ENCODE measurements at regions not wholly inside any gene's neighbourhood (a gene's known extent, or its start where the extent isn't known, plus 50 kb on each side); places are given as distances from the start of the nearest gene placed in this dataset.
A peak's percentile ranks its signal among the peaks of the same experiment; 100 is the strongest.

GRCh38 chr3:103803787-103804186, 1369.0 kb downstream of the ZPLD1 start:
- H3K27me3 Mint-ChIP-seq (ENCODE audit: low read depth) = no peaks in the 10 kb centered on the region
- peaks cover 4% of the 10 kb centered on the region for H3K36me3 Mint-ChIP-seq (ENCODE audit: low read depth)
- peak overlapping the region in 1 of 3 experiments; percentile 40 for H3K27ac Mint-ChIP-seq
- no peaks in the 10 kb centered on the region for H3K4me1 Mint-ChIP-seq
- H3K9me3 Mint-ChIP-seq = peaks cover 17% of the 10 kb centered on the region
- no peak overlapping the region for H3K4me3 Mint-ChIP-seq
- TF ChIP-seq, protein P1, sequence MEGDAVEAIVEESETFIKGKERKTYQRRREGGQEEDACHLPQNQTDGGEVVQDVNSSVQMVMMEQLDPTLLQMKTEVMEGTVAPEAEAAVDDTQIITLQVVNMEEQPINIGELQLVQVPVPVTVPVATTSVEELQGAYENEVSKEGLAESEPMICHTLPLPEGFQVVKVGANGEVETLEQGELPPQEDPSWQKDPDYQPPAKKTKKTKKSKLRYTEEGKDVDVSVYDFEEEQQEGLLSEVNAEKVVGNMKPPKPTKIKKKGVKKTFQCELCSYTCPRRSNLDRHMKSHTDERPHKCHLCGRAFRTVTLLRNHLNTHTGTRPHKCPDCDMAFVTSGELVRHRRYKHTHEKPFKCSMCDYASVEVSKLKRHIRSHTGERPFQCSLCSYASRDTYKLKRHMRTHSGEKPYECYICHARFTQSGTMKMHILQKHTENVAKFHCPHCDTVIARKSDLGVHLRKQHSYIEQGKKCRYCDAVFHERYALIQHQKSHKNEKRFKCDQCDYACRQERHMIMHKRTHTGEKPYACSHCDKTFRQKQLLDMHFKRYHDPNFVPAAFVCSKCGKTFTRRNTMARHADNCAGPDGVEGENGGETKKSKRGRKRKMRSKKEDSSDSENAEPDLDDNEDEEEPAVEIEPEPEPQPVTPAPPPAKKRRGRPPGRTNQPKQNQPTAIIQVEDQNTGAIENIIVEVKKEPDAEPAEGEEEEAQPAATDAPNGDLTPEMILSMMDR (IDR thresholded peaks at IDR 0.05; ENCODE audit: unreplicated experiment in 3 of 3) = no peak

GRCh38 chr3:103810167-103810566, 1375.4 kb downstream of the ZPLD1 start:
- no peak overlapping the region for H3K27ac Mint-ChIP-seq
- peaks cover 4% of the 10 kb centered on the region for H3K4me1 Mint-ChIP-seq
- H3K9me3 Mint-ChIP-seq = peaks cover 27% of the 10 kb centered on the region
- peaks cover 4% of the 10 kb centered on the region for H3K36me3 Mint-ChIP-seq (ENCODE audit: low read depth)
- H3K27me3 Mint-ChIP-seq (ENCODE audit: low read depth) = no peaks in the 10 kb centered on the region
- no peak overlapping the region for H3K4me3 Mint-ChIP-seq
- TF ChIP-seq, protein P1 (IDR thresholded peaks at IDR 0.05; ENCODE audit: unreplicated experiment in 3 of 3) = no peak

- no peak overlapping the region for H3K4me3 Mint-ChIP-seq
- TF ChIP-seq, protein P1 (IDR thresholded peaks at IDR 0.05; ENCODE audit: unreplicated experiment in 3 of 3) = no peak
- peaks cover 14% of the 10 kb centered on the region for H3K4me1 Mint-ChIP-seq
- no peaks in the 10 kb centered on the region for H3K27me3 Mint-ChIP-seq (ENCODE audit: low read depth)
- peak overlapping the region in 1 of 3 experiments; percentile 73 for H3K27ac Mint-ChIP-seq
- peaks cover 11% of the 10 kb centered on the region for H3K9me3 Mint-ChIP-seq
- H3K36me3 Mint-ChIP-seq (ENCODE audit: low read depth) = no peaks in the 10 kb centered on the region
Measured at GRCh38 chr3:103813955-103814354, 1379.1 kb downstream of the ZPLD1 start.

- TF ChIP-seq, protein P1 (IDR thresholded peaks at IDR 0.05; ENCODE audit: unreplicated experiment in 3 of 3) = no peak
- no peaks in the 10 kb centered on the region for H3K27me3 Mint-ChIP-seq (ENCODE audit: low read depth)
- H3K4me1 Mint-ChIP-seq = peaks cover 15% of the 10 kb centered on the region
- H3K36me3 Mint-ChIP-seq (ENCODE audit: low read depth) = no peaks in the 10 kb centered on the region
- H3K27ac Mint-ChIP-seq = peak overlapping the region; percentile 18 to 40 (median 30)
- H3K4me3 Mint-ChIP-seq = no peak overlapping the region
- H3K9me3 Mint-ChIP-seq = no peaks in the 10 kb centered on the region
Measured at GRCh38 chr3:103818398-103818797, 1383.6 kb downstream of the ZPLD1 start.

GRCh38 chr3:103818800-103819199, 1384.0 kb downstream of the ZPLD1 start:
- Mint-ChIP-seq H3K27me3 (ENCODE audit: low read depth) (no peaks in the 10 kb centered on the region), H3K4me1 (peaks cover 17% of the 10 kb centered on the region), H3K36me3 (ENCODE audit: low read depth) (no peaks in the 10 kb centered on the region), H3K4me3 (no peak overlapping the region), H3K27ac (peak overlapping the region; percentile 18 to 40 (median 30)), H3K9me3 (no peaks in the 10 kb centered on the region)
- TF ChIP-seq, protein P1 (IDR thresholded peaks at IDR 0.05; ENCODE audit: unreplicated experiment in 3 of 3) = no peak

DNA sequence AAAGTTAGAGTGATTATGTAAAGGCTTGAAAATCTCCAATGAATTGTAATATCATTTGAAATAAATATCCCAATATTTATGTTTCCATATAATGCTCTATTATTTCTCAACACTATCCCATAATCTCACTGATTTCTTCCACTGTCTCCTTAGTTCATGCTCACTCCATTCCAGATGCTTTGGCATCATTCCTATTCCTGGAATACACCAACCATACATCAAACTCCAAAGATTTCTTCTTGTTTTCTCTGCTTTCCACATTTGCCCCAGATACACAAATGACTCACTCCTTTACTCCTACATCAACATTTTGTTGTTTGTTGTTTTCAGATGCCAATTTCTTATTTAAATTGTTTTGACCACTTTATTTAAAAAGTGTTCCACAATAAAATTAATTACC, 1390.8 kb downstream of the ZPLD1 start:
- Mint-ChIP-seq H3K27ac (no peak overlapping the region), H3K4me1 (peaks cover 14% of the 10 kb centered on the region), H3K27me3 (ENCODE audit: low read depth) (no peaks in the 10 kb centered on the region), H3K36me3 (ENCODE audit: low read depth) (no peaks in the 10 kb centered on the region), H3K9me3 (peaks cover 3% of the 10 kb centered on the region), H3K4me3 (no peak overlapping the region)
- TF ChIP-seq, protein P1 (IDR thresholded peaks at IDR 0.05; ENCODE audit: unreplicated experiment in 3 of 3) = no peak
